WTC11 (cell line): ENCODE measurements at regions not wholly inside any gene's neighbourhood (a gene's known extent, or its start where the extent isn't known, plus 50 kb on each side); places are given as distances from the start of the nearest gene placed in this dataset.

Experiments
- ATAC-seq: fragments of 200-7000 bp; cut with Tn5 transposase; 2 replicates; pipeline ENCODE4 v1.10.0; 2021; ENCODE audit warnings: mild to moderate bottlenecking, moderate library complexity
- CTCF ChIA-PET: fragments of 300-600 bp; sonication (Branson Sonifier 250); formaldehyde crosslinking; loops from one replicate; lab custom pipeline; 2021; ENCODE audit warnings: antibody characterized with exemption; lab: Charles Lee
- POLR2A ChIA-PET: fragments of 350-600 bp; sonication (Branson Sonifier 250); formaldehyde crosslinking; loops from one replicate; lab custom pipeline; 2021; ENCODE audit warnings: antibody characterized with exemption; lab: Charles Lee
- DNase-seq: peaks from one replicate; pipeline ENCODE4 v3.0.0; 2021; ENCODE audit warnings: low spot score
- H3K27ac Mint-ChIP-seq: 2 replicates; pipeline ENCODE4 v1.8.0; 2021; ENCODE audit warnings: mixed read lengths
- H3K27me3 Mint-ChIP-seq: 2 replicates; pipeline ENCODE4 v1.8.0; 2021; ENCODE audit warnings: low read depth, mild to moderate bottlenecking, moderate library complexity, mixed read lengths
- H3K36me3 Mint-ChIP-seq: 2 replicates; pipeline ENCODE4 v1.8.0; 2021; ENCODE audit warnings: mixed read lengths
- H3K4me1 Mint-ChIP-seq: 2 replicates; pipeline ENCODE4 v1.8.0; 2022; ENCODE audit warnings: mixed read lengths
- H3K4me3 Mint-ChIP-seq: 2 replicates; pipeline ENCODE4 v1.8.0; 2021; ENCODE audit warnings: mild to moderate bottlenecking, moderate library complexity, mixed read lengths
- H3K9me3 Mint-ChIP-seq: 2 replicates; pipeline ENCODE4 v1.8.0; 2021; ENCODE audit warnings: mixed read lengths
- CBFB ChIP-seq: sonication (generic); formaldehyde crosslinking; IDR thresholded peaks from 2 replicates; pipeline ENCODE4 v1.8.1; 2022; ENCODE audit warnings: mild to moderate bottlenecking, low read depth, missing genetic modification reagents
- CREM ChIP-seq: sonication (generic); formaldehyde crosslinking; IDR thresholded peaks from 2 replicates; pipeline ENCODE4 v1.8.1; 2022; ENCODE audit warnings: mild to moderate bottlenecking, missing genetic modification reagents, moderate library complexity
- ERG ChIP-seq: fragments of 250-450 bp; sonication (Bioruptor Pico); IDR thresholded peaks from 2 replicates; pipeline ENCODE4 v1.8.0; 2021; ENCODE audit warnings: mild to moderate bottlenecking
- FOXJ3 ChIP-seq: sonication (generic); formaldehyde crosslinking; IDR thresholded peaks from 2 replicates; pipeline ENCODE4 v1.9.0; 2021; ENCODE audit warnings: missing genetic modification reagents, mild to moderate bottlenecking, borderline replicate concordance
- FOXP4 ChIP-seq: sonication (generic); formaldehyde crosslinking; IDR thresholded peaks from 2 replicates; pipeline ENCODE4 v1.8.0; 2022; ENCODE audit warnings: mild to moderate bottlenecking, missing genetic modification reagents
- KAT7 ChIP-seq: sonication (generic); formaldehyde crosslinking; IDR thresholded peaks from 2 replicates; pipeline ENCODE4 v1.8.1; 2023; ENCODE audit warnings: missing genetic modification reagents, mild to moderate bottlenecking, borderline replicate concordance
- MXD4 ChIP-seq: fragments of 250-450 bp; sonication (Bioruptor Pico); IDR thresholded peaks from 2 replicates; pipeline ENCODE4 v1.8.0; 2021; ENCODE audit warnings: mild to moderate bottlenecking, moderate library complexity, borderline replicate concordance
- NR2C2 ChIP-seq: sonication (generic); formaldehyde crosslinking; IDR thresholded peaks from 2 replicates; pipeline ENCODE4 v1.8.0; 2022; ENCODE audit warnings: mild to moderate bottlenecking, missing genetic modification reagents
- NR3C1 ChIP-seq: sonication (generic); formaldehyde crosslinking; conservative IDR thresholded peaks from 2 replicates; pipeline ENCODE4 v1.8.1; 2023; ENCODE audit warnings: low read depth, mild to moderate bottlenecking, missing genetic modification reagents
- SMAD3 ChIP-seq: sonication (generic); formaldehyde crosslinking; IDR thresholded peaks from 2 replicates; pipeline ENCODE4 v1.8.0; 2022; ENCODE audit warnings: missing genetic modification reagents, mild to moderate bottlenecking, borderline replicate concordance
- STAT6 ChIP-seq: sonication (generic); formaldehyde crosslinking; conservative IDR thresholded peaks from 2 replicates; pipeline ENCODE4 v1.8.1; 2023; ENCODE audit warnings: mild to moderate bottlenecking, low read depth, missing genetic modification reagents, moderate library complexity
- ZBTB21 ChIP-seq: sonication (generic); formaldehyde crosslinking; IDR thresholded peaks from 2 replicates; pipeline ENCODE4 v1.8.1; 2023; ENCODE audit warnings: mild to moderate bottlenecking, missing genetic modification reagents, borderline replicate concordance
- ZBTB43 ChIP-seq: sonication (generic); formaldehyde crosslinking; IDR thresholded peaks from 2 replicates; pipeline ENCODE4 v1.8.1; 2023; ENCODE audit warnings: mild to moderate bottlenecking, missing genetic modification reagents
- ZNF138 ChIP-seq: sonication (generic); formaldehyde crosslinking; conservative IDR thresholded peaks from 2 replicates; pipeline ENCODE4 v1.8.1; 2022; ENCODE audit warnings: mild to moderate bottlenecking, moderate library complexity, missing genetic modification reagents
- ZNF396 ChIP-seq: fragments of 250-450 bp; sonication (Bioruptor Pico); IDR thresholded peaks from 2 replicates; pipeline ENCODE4 v1.8.0; 2021; ENCODE audit warnings: mild to moderate bottlenecking, moderate library complexity, borderline replicate concordance
- ZSCAN18 ChIP-seq: fragments of 250-450 bp; sonication (Bioruptor Pico); IDR thresholded peaks from 2 replicates; pipeline ENCODE4 v2.1.2; 2022; ENCODE audit warnings: mild to moderate bottlenecking, moderate library complexity
- TF ChIP-seq, protein P1 (sequence below): fragments of 250-450 bp; sonication (Bioruptor Pico); IDR thresholded peaks from 2 replicates; pipeline ENCODE4 v1.9.0; 2021; ENCODE audit warnings: mild to moderate bottlenecking, borderline replicate concordance

GRCh38 chr12:32947206-32948067 lies 50.9 kb upstream of the PKP2 start:
- Mint-ChIP-seq H3K4me1 (no peaks in the 10 kb centered on the region; the same call in 1 of the 2 replicates), H3K27ac (no peak overlapping the region), H3K27me3 (no peaks in the 10 kb centered on the region), H3K4me3 (no peak overlapping the region), H3K9me3 (no peaks in the 10 kb centered on the region), H3K36me3 (no peaks in the 10 kb centered on the region)
- ChIA-PET CTCF (interaction anchor here (0.6 to 1.3 kb wide), 4 partner anchors 191 to 1075 kb away, joined by 3 to 9 read pairs (median 5); partner anchors contain the start of genes ALG10 and YARS2), POLR2A (no interaction called here)
- DNase-seq (no peak), ATAC-seq (peak; percentile 63)
- TF ChIP-seq MXD4 (CRISPR knock-in tag): no peak
- TF ChIP-seq FOXP4 (CRISPR knock-in tag): no peak
- TF ChIP-seq ZBTB43 (CRISPR knock-in tag): no peak
- TF ChIP-seq SMAD3 (CRISPR knock-in tag): no peak
- TF ChIP-seq ZSCAN18 (CRISPR knock-in tag): no peak
- no peak for TF ChIP-seq ERG (CRISPR knock-in tag)

DNA sequence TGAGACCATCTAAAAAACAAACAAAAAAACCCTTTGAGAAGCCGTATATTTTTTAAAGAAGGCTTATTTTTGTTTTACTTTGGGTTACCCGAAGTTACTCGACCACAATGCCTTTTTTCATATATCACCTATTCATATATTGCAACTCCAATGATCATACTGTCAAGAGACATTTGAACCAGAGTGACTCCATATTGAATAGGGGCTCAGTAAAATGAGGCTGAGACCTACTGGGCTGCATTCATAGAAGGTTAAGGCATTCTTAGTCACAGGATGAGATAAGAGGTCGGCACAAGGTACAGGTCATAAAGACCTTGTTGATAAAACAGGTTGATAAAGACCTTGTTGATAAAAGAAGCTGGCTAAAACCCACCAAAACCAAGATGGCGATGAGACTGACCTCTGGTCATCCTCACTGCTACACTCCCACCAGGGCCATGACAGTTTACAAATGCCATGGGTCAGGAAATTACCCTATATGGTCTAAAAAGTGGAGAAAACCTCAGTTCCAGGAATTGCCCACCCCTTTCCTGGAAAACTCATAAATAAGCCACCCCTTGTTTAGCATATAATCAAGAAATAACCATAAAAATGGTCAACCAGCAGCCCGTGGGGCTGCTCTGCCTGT lies 50.0 kb upstream of the PKP2 start:
- Mint-ChIP-seq H3K36me3 (no peaks in the 10 kb centered on the region), H3K9me3 (no peaks in the 10 kb centered on the region), H3K4me1 (no peaks in the 10 kb centered on the region; the same call in 1 of the 2 replicates), H3K27me3 (no peaks in the 10 kb centered on the region), H3K27ac (no peak overlapping the region), H3K4me3 (no peak overlapping the region)
- DNase-seq (no peak), ATAC-seq (no peak)
- ChIA-PET CTCF (interaction anchor here (1.2 to 1.3 kb wide), 3 partner anchors 190 to 1076 kb away, joined by 4 to 9 read pairs (median 6); partner anchors contain the start of genes ALG10 and YARS2), POLR2A (no interaction called here)
- no peak for TF ChIP-seq NR3C1 (CRISPR knock-in tag)
- no peak for TF ChIP-seq KAT7
- TF ChIP-seq, protein P1, sequence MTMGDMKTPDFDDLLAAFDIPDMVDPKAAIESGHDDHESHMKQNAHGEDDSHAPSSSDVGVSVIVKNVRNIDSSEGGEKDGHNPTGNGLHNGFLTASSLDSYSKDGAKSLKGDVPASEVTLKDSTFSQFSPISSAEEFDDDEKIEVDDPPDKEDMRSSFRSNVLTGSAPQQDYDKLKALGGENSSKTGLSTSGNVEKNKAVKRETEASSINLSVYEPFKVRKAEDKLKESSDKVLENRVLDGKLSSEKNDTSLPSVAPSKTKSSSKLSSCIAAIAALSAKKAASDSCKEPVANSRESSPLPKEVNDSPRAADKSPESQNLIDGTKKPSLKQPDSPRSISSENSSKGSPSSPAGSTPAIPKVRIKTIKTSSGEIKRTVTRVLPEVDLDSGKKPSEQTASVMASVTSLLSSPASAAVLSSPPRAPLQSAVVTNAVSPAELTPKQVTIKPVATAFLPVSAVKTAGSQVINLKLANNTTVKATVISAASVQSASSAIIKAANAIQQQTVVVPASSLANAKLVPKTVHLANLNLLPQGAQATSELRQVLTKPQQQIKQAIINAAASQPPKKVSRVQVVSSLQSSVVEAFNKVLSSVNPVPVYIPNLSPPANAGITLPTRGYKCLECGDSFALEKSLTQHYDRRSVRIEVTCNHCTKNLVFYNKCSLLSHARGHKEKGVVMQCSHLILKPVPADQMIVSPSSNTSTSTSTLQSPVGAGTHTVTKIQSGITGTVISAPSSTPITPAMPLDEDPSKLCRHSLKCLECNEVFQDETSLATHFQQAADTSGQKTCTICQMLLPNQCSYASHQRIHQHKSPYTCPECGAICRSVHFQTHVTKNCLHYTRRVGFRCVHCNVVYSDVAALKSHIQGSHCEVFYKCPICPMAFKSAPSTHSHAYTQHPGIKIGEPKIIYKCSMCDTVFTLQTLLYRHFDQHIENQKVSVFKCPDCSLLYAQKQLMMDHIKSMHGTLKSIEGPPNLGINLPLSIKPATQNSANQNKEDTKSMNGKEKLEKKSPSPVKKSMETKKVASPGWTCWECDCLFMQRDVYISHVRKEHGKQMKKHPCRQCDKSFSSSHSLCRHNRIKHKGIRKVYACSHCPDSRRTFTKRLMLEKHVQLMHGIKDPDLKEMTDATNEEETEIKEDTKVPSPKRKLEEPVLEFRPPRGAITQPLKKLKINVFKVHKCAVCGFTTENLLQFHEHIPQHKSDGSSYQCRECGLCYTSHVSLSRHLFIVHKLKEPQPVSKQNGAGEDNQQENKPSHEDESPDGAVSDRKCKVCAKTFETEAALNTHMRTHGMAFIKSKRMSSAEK: no peak
- TF ChIP-seq CBFB (CRISPR knock-in tag): no peak
- no peak for TF ChIP-seq ZSCAN18 (CRISPR knock-in tag)
- no peak for TF ChIP-seq FOXJ3
- no peak for TF ChIP-seq NR2C2 (CRISPR knock-in tag)
- no peak for TF ChIP-seq ZNF396
- TF ChIP-seq STAT6 (CRISPR knock-in tag): no peak
- no peak for TF ChIP-seq ZNF138 (CRISPR knock-in tag)
- TF ChIP-seq CREM (CRISPR knock-in tag): no peak
- no peak for TF ChIP-seq ZBTB21 (CRISPR knock-in tag)
